GM18526 (cell line): ENCODE measurements at regions not wholly inside any gene's neighbourhood (a gene's known extent, or its start where the extent isn't known, plus 50 kb on each side); places are given as distances from the start of the nearest gene placed in this dataset.

Experiments used
- POLR2A ChIP-seq: IDR thresholded peaks from 3 replicates; pipeline ENCODE4 v1.6.1; 2011; ENCODE audit not compliant: insufficient read length; ENCODE audit errors: extremely low read depth

DNA sequence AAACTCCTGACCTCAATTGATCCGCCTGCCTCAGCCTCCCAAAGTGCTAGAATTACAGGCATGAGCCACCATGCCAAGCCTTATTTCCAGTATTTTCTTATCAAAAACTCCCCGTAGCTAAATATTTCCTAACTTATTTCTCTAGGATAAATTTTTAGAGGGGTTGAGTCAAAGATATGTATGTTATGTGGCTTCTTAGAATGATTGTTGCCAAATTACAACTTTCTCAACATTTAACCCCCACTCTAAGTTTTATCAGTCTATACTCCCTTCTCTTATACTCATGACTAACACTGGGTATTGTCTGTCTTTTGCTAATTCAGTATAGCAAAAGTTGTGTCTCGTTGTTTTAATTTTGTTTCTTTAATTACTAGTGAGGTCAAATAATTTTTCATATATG is 187.7 kb upstream of the LNX1 start:
- TF ChIP-seq POLR2A: no peak

DNA sequence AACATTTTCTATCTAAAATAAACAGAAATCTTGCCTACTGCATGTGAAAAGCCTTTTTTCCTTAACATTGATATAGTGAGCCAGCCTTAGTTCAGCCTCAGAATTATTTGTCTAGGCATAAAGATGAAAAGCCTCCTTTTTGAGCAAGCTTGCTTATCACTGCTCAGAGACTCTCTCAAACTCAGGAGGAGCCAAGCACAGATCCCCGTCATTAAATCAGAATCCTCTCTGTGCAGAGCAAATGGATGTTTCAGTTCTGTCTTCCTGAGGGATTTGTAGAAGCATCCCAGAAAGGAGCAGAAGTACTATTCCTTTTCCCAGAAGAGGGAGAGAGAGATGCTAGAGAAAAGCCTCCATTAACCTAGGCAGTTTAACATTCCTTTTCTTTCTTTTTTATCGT is 186.9 kb upstream of the LNX1 start:
- TF ChIP-seq POLR2A: no peak

DNA sequence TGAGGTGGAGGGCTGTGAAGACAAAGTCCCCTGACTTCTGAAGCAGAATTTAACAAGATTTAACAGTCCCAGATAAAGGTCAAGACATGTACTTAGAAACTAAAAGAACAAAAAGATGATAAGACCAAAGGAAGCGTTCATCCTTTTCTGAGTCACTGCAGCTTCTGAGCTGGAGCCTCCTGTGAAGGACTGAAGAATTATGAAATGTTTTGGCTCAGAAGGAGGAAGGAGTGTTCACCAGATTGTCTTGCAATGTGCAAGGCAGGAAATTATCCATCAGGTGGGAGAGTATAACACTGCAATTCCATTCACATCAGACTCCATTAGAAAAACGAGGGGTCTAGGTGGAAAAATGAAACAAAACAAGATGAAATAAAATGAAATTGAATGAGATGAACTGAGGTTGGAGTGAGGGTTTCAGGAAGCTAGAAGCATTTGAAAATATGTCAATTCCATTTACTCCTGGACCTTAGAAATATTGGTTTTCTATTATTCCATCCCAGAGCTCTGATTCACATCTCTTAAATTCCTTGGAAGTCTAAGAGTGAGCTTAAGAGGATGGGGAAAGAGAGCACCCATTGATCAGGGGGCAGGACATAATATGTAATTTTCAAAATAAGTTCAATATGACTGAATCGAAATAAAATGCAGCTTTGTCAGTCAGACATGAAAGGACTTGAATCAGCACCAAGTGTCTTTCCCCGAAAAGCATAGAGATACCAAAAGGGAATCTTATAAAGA is 186.1 kb upstream of the LNX1 start:
- no peak for TF ChIP-seq POLR2A

DNA sequence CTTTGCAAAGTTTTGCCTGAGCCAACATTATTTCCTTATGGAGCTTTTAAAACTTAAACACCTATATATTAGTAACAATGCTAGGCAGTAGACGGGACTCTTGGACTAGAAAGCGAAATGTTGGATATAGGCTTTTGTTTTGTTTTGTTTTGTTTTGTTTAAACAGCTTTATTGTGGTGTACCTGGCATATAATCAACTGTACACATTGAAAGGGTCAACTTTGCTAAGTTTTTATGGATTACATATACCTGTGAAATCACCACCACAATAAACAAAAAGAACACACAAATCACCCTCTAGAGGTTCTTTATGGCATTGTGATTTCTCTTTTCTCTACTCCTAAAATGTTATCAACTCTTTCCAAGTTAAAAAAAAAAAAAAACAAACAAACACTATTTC is 184.9 kb upstream of the LNX1 start:
- TF ChIP-seq POLR2A: no peak

DNA sequence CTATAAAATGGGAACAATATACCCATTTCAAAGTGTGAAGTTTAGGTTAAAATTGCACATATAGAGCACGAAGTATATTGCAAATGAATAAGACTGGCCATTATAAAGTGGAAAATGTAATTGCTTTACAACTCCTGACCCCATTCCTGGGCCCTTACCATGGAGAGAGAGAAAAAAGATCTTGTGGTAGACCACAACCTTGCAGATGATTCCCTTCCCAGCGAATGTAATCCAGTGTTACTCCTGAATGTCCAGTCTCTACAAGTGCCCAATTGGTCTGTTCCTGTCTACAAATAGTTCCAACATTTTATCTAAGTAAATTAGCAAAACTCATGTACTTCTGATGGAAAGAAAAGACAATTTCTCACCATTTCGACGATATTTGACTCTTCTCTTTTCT is 184.1 kb upstream of the LNX1 start:
- no peak for TF ChIP-seq POLR2A

DNA sequence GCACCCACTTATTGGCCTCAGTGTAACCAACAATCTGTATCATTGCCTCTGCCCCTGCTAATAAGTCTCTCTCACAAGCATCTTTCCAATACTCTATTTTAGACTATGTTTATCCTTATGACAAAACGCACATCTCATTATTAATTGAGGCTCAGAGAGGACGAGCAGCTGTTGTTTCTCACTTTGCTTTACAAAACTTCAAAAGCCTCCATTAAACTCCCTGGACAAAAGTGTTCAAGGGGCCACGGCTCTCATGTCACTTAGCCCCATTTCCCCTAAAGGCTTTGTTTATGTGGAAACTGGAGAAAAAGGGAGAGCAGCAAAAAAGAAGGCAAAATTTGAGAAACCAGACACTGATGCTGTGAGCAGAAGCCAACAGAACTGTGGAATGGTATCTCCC is 180.0 kb upstream of the LNX1 start:
- no peak for TF ChIP-seq POLR2A

DNA sequence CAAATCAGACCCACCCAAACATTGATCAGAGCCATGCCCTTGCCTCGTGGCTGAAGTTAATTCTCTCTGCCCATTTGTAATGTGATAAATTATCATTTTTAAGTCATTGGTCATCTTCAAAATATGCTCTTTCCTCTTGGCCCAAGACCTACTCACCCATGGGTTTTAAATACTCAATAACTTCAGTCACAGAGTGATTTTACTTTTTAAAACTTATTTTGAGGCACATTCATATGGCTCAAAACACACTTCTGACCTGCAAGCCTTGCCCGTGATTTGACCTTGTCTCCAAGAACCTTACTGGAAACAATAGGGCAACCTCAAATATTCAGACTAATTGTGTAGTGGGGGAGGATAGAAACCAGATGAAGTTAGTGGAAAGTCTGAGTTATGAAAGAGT is 176.2 kb upstream of the LNX1 start:
- TF ChIP-seq POLR2A: no peak

DNA sequence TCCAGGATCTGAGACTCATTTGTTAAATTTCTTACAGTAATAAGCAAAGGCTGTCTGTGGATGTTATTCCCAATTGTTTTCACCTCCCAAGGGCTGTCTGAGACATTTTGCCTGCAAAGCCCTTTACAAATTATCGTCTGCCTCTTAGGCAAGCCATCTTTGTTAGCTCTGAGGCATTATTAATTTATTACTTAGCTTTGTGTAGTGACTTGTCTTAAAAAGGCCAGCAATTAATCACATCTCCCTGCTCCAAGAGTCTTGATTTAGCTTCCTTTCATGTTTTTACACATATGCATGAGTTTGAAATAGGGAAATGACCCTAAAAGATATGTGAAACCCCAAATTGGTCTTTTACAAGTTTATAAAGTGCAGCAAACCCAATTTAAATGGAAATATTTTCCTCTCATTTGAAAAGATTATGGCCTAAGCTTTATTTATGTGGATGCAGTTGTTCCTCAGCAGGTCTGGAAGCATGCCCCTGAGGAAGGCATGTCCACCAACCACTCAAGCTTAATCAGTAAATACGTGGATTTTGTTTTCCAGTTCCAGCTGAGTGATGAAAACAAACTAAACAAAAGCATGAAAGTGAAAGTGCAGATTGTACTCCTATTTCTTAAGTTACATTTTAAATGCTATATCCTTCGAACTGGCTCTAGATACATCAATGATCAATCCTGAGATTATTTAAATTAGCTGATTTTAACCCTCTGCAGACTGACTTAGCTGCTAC is 173.6 kb upstream of the LNX1 start:
- no peak for TF ChIP-seq POLR2A

DNA sequence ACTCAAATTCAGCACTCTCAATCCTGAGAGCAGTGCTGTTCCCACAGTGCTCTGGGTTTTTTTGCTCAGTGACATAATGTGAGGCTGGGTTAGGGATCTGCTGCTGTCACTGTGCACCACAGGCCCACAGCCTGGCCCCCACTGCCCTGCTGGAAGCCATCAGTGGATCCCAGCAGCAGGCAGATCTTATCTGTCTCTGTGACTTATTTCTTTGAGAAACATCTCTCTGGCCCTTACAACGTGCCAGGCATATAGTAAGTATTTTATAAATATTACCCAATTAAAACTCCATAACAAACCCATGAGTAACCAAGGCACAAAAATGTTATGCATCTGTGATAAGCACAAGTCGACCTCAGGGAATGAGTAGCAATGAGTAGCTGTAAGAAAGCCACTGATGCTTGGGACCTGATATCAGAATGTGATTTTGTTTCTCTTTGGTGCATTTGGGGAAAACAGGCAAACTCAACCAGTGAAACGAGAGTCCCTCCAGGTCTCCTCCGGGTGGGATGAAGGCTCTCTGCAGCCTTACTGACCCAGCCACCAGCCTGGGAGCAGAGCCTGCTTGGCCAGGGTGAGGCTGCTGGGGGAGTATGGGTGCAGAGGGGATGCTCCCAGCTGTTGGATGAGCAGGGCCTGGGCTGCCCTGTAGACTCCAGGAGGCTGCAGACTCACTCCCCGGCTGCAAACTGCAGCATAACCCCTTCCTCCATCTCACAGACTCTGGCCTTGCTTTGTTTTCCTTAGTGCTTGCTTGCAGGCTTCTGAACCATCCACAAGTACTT is 172.7 kb upstream of the LNX1 start:
- no peak for TF ChIP-seq POLR2A

DNA sequence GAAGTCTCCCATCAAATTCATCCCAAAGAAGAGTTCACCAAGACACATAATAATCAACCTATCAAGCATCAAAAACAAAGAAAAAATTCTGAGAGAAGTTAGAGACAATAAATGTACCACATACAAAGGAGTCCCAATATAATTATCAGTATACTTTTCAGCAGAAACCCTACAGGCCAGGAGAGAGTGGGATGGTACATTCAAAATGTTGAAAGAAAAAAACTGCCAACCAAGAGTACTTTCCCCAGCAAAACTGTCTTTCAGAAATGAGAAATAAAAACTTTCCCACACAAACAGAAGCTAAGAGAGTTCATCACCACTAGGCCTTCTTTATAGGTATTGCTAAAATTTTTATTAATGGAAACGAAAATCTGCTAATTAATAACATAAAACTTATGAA is 164.4 kb upstream of the LNX1 start:
- TF ChIP-seq POLR2A: no peak

DNA sequence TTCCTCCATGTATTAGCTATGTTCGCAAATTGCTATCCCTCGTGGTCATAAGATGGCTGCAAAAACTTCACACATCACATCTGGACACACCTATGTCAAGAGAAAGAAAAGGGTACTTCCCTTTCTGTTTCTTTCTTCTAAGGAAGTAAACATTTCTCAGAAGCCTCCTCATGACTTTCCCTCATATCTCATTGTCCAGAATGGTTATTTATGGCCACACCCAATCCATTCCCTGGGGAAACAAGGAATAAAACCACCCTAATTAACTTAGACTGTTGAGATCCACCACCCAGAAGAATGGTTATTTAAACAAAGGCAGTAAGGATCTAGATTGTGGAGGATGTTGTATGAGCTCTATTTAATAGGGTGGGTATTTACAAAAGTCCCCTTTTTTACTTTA is 160.8 kb upstream of the LNX1 start:
- no peak for TF ChIP-seq POLR2A

DNA sequence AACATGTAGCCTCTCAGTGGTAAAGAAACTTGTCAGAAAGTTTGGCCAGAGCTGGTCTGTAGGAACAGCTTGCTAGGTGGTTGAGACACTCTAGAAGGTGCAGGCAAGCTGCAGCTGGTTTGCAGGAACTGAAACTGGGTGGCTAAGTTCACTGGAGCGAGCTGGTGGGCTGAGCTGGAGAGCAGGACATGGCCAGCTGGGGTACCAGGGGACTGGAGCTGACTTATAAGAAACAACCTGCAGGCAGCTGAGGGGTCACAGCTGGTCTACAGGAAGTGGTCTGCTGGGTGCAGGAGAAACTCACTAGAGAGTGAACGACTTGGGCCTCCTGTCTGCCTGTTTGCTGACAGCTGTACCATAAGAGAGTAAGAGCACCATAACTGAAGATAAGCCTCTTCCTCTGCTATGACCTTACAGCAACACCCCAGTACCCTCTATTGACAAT is 157.1 kb upstream of the LNX1 start:
- no peak for TF ChIP-seq POLR2A

DNA sequence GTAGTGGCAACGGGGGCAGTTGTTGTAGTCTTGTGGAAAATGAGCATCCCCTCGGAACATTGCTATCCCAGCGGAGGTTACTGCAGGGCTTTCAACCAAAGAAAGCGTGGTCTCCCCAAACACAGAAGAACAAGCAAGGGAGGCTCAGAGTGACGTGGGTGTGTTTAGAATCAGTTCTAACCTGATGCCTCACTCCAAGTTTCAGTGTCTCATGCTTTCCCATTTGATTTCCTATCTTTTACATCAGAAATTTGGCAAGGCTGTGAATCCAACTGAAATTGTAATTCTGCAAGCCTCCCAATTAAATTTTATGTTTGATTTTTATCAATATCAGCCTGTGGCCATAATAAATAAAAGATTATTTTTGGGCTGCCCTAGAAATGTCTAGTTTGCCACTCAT is 156.1 kb upstream of the LNX1 start:
- no peak for TF ChIP-seq POLR2A

DNA sequence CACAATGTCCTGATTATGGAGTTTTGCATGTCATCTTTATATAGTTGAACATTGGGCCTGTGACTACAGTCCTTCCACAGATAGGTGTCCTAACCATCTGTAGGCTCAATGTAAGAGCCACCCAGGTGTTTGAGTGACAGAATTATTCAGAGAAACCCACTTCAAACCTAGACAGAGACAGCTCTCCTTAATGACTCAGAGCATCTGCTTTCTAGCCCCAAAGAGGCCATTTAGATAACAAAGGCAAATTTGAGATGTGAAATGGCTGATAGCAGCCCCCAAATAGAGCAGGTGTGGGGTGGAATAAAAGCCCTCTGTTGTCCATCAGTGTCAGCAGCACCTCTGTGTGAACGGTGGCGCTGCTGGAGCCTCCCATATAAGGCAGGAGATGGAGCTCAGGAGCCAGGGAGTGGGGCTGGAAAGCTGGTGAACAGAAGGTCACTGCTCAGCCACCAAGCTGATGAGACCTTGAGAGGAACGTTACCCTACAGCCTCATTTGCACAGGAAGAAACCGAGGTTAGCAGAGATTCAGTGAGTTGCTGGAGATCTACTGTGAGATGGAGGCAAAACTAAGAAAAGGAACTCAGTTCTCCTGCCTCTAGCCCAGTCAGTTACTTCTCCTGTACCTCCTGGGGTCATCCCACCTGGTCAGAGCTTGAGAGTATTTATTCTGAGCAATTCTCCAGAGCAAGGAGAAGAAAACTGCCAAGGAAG is 153.3 kb upstream of the LNX1 start:
- no peak for TF ChIP-seq POLR2A

DNA sequence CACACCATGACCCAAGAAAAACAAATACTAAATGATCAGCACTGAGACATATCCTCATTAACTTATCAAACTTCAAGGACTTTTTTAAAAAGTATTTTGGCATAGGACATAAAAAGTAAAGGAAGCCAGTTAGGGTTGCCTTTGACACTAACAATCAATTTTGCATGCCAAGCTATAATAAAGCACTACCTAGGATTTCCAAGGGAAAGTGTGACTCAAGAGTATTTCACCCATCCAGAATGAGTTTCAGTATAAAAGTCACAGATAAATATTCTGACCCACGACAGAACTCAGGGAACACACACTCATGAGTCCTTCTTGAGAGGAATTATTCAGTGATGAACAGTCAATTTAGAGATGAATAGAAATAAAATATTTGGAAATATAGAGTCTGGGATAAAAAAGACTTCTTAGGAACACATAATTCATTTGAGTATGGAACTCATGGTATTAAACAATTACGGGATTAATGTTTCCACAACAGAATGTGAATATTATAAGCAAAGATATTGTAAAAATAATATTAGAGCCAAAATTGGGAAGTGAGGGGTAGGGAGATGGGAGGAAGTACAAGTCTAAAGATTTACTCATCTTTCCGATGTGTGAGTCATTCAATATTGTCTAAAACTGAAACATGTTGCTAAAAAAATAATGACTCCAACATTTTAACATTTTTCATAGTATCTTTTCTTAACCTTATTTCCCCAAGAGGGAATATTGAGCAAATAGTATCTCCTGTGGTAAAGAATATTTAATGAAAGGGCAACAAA is 143.5 kb upstream of the LNX1 start:
- no peak for TF ChIP-seq POLR2A
